PC-9 (cell line): ENCODE measurements at regions not wholly inside any gene's neighbourhood (a gene's known extent, or its start where the extent isn't known, plus 50 kb on each side); places are given as distances from the start of the nearest gene placed in this dataset.

Experiments used
- BruUV-seq: library from RNA; stranded (reverse); fragments of 400-500 nt; replicated peaks from 2 replicates; lab custom pipeline; 2021; lab: Mats Ljungman, UMichigan
- CTCF ChIA-PET: fragments of 300-600 bp; sonication (Branson Sonifier 250); formaldehyde crosslinking; loops from one replicate; lab custom pipeline; 2022; ENCODE audit warnings: antibody characterized with exemption; lab: Charles Lee
- POLR2A ChIA-PET: fragments of 300-600 bp; sonication (Branson Sonifier 250); formaldehyde crosslinking; loops from one replicate; lab custom pipeline; 2022; ENCODE audit warnings: antibody characterized with exemption; ENCODE audit not compliant: unreplicated experiment; lab: Charles Lee
- DNase-seq, 2 experiments: peaks; one replicate each; pipeline versions ENCODE4 v3.0.0 to v3.0.0-alpha.2; 2015 to 2022; ENCODE audit warnings: mixed read lengths in 1 of 2
- H2AFZ ChIP-seq: fragments of 200-600 bp; sonication (generic); 2 replicates; pipeline ENCODE4 v1.8.1; 2017; ENCODE audit warnings: antibody characterized with exemption
- H3F3A ChIP-seq: fragments of 200-600 bp; sonication (generic); 2 replicates; pipeline ENCODE4 v1.8.1; 2017; ENCODE audit warnings: antibody characterized with exemption, mild to moderate bottlenecking, low read depth; ENCODE audit not compliant: insufficient read depth
- H3K27ac ChIP-seq: fragments of 200-600 bp; sonication (generic); 2 replicates; pipeline ENCODE4 v1.6.1; 2016; ENCODE audit warnings: mixed run types
- H3K27me3 ChIP-seq: fragments of 200-600 bp; sonication (generic); 2 replicates; pipeline ENCODE4 v1.6.1; 2016; ENCODE audit warnings: low read depth, mixed run types; ENCODE audit not compliant: insufficient read depth
- H3K36me3 ChIP-seq: fragments of 200-600 bp; sonication (generic); 2 replicates; pipeline ENCODE4 v1.6.1; 2016; ENCODE audit warnings: low read depth, mixed run types
- H3K4me1 ChIP-seq: fragments of 200-600 bp; sonication (generic); replicated peaks from 2 replicates; pipeline ENCODE4 v1.6.1; 2016; ENCODE audit warnings: mixed run types; ENCODE audit not compliant: insufficient read depth
- H3K4me2 ChIP-seq: fragments of 200-600 bp; sonication (generic); 2 replicates; pipeline ENCODE4 v1.6.1; 2017; ENCODE audit warnings: mixed run types
- H3K4me3 ChIP-seq: fragments of 200-600 bp; sonication (generic); 2 replicates; pipeline ENCODE4 v1.6.1; 2016; ENCODE audit warnings: mixed run types
- H3K79me2 ChIP-seq: fragments of 200-600 bp; sonication (generic); 2 replicates; pipeline ENCODE4 v1.6.1; 2017; ENCODE audit warnings: low read depth, mixed run types
- H3K9me2 ChIP-seq: fragments of 200-600 bp; sonication (generic); 2 replicates; pipeline ENCODE4 v1.8.1; 2017; ENCODE audit warnings: mild to moderate bottlenecking; ENCODE audit not compliant: insufficient read depth
- H3K9me3 ChIP-seq: fragments of 200-600 bp; sonication (generic); 2 replicates; pipeline ENCODE4 v1.8.1; 2016; ENCODE audit warnings: low read depth; ENCODE audit not compliant: insufficient read depth
- H4K20me1 ChIP-seq: fragments of 200-600 bp; sonication (generic); 2 replicates; pipeline ENCODE4 v1.8.1; 2017; ENCODE audit not compliant: insufficient read depth
- EZH2 ChIP-seq: fragments of 200-600 bp; sonication (generic); IDR thresholded peaks from 2 replicates; pipeline ENCODE4 v1.8.0; 2017; ENCODE audit warnings: antibody characterized with exemption, low read depth
- intact Hi-C: fragments of 100-400 bp; cut with micrococcal nuclease; formaldehyde crosslinking; loops from one replicate; pipeline ENCODE4 v1.10.0; 2022; ENCODE audit not compliant: unreplicated experiment
- TF ChIP-seq, protein P1 (sequence below): fragments of 200-600 bp; sonication (generic); conservative IDR thresholded peaks from 2 replicates; pipeline ENCODE4 v1.6.1; 2017; ENCODE audit warnings: mixed run types, antibody characterized with exemption, mild to moderate bottlenecking, moderate library complexity

DNA sequence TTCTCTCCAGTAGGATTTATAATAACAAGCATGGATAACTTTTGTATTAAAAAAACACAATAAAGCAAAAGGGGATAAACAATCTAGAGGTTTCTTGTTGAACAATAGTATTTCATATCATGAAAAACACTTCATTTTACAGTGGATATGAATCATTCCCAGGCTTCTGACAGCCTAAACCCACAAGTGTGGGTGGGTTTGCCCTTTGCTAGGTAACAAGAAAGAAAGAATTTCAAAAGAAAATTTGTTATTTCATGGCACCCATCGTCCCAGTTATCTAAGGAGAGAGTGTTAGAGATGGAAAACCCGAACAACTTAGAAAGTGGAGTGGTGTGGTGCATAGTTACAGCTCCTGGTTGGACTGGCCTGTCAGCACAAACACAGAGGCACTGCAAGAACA lies 76.1 kb upstream of the GPR6 start:
- Histone ChIP-seq H2AFZ (no peak overlapping the region), H4K20me1 (no peaks in the 10 kb centered on the region), H3K4me3 (no peak overlapping the region), H3K4me1 (peaks cover 8% of the 10 kb centered on the region; the same call in 1 of the 2 replicates), H3K27me3 (no peaks in the 10 kb centered on the region), H3K9me3 (no peaks in the 10 kb centered on the region), H3K27ac (no peak overlapping the region), H3K36me3 (no peaks in the 10 kb centered on the region), H3K4me2 (no peak overlapping the region), H3F3A (no peaks in the 10 kb centered on the region), H3K79me2 (no peaks in the 10 kb centered on the region), H3K9me2 (no peaks in the 10 kb centered on the region)
- ChIA-PET CTCF (no interaction called here), POLR2A (no interaction called here)
- intact Hi-C loops = no loop called here
- no TSS peak for BruUV-seq
- TF ChIP-seq EZH2 = no peak
- TF ChIP-seq, protein P1, sequence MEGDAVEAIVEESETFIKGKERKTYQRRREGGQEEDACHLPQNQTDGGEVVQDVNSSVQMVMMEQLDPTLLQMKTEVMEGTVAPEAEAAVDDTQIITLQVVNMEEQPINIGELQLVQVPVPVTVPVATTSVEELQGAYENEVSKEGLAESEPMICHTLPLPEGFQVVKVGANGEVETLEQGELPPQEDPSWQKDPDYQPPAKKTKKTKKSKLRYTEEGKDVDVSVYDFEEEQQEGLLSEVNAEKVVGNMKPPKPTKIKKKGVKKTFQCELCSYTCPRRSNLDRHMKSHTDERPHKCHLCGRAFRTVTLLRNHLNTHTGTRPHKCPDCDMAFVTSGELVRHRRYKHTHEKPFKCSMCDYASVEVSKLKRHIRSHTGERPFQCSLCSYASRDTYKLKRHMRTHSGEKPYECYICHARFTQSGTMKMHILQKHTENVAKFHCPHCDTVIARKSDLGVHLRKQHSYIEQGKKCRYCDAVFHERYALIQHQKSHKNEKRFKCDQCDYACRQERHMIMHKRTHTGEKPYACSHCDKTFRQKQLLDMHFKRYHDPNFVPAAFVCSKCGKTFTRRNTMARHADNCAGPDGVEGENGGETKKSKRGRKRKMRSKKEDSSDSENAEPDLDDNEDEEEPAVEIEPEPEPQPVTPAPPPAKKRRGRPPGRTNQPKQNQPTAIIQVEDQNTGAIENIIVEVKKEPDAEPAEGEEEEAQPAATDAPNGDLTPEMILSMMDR = no peak
- DNase-seq = no peak

GRCh38 chr6:109902870-109903269 lies 75.2 kb upstream of the GPR6 start:
- Histone ChIP-seq H3K79me2 (no peaks in the 10 kb centered on the region), H3K4me3 (no peak overlapping the region), H3K27me3 (no peaks in the 10 kb centered on the region), H3K9me2 (no peaks in the 10 kb centered on the region), H3K9me3 (no peaks in the 10 kb centered on the region), H3F3A (no peaks in the 10 kb centered on the region), H3K36me3 (no peaks in the 10 kb centered on the region), H3K4me1 (0 out of 2 replicates have a peak, but pooled peaks cover 7% of the 10 kb centered on the region), H3K4me2 (no peak overlapping the region), H4K20me1 (no peaks in the 10 kb centered on the region), H2AFZ (no peak overlapping the region), H3K27ac (no peak overlapping the region)
- BruUV-seq = no TSS peak
- POLR2A ChIA-PET = no interaction called here
- CTCF ChIA-PET = no interaction called here
- TF ChIP-seq EZH2 = no peak
- TF ChIP-seq, protein P1 = no peak
- DNase-seq = no peak
- intact Hi-C loops = no loop called here

- no peak for DNase-seq
- no peak overlapping the region for H3K27ac ChIP-seq
- H3K36me3 ChIP-seq = no peaks in the 10 kb centered on the region
- intact Hi-C loops = no loop called here
- no peaks in the 10 kb centered on the region for H3K4me1 ChIP-seq
- no peaks in the 10 kb centered on the region for H3K27me3 ChIP-seq
- H3K4me2 ChIP-seq = no peak overlapping the region
- POLR2A ChIA-PET = no interaction called here
- no peaks in the 10 kb centered on the region for H3K79me2 ChIP-seq
- H3K9me2 ChIP-seq = no peaks in the 10 kb centered on the region
- no peak overlapping the region for H3K4me3 ChIP-seq
- no peaks in the 10 kb centered on the region for H3F3A ChIP-seq
- no peaks in the 10 kb centered on the region for H4K20me1 ChIP-seq
- CTCF ChIA-PET = no interaction called here
- BruUV-seq = no TSS peak
- no peak for TF ChIP-seq EZH2
- TF ChIP-seq, protein P1 = no peak
- no peak overlapping the region for H2AFZ ChIP-seq
- H3K9me3 ChIP-seq = no peaks in the 10 kb centered on the region
Observed at GRCh38 chr6:109910571-109910970, 67.5 kb upstream of the GPR6 start.
